ENCODE measurements at regions not wholly inside any gene's neighbourhood (a gene's known extent, or its start where the extent isn't known, plus 50 kb on each side); places are given as distances from the start of the nearest gene placed in this dataset.

- POLR2A ChIA-PET (ENCODE audit: unreplicated experiment) = no interaction called here
- no peak for ATAC-seq (ENCODE audit: low read depth)
Measured at GRCh38 chr2:2795438-2796091, 464.5 kb upstream of the MYT1L start.

More at GRCh38 chr2:2795438-2796091, 464.5 kb upstream of the MYT1L start:
- 77% methylated on average over 8 of the region's 29 CpGs; no CpG with 5 or more reads in 1 of the 2 experiments for WGBS, 2 experiments (ENCODE audit: extremely low coverage in 2 of 2, insufficient read length in 1 of 2)
- DNase-seq = no peak
- CTCF ChIA-PET = no interaction called here
- Histone ChIP-seq H3K27me3 (ENCODE audit: control insufficient read depth, insufficient read depth, low read length) (no peaks in the 10 kb centered on the region), H2AK5ac (ENCODE audit: low read depth, low read length) (no peak overlapping the region), H4K5ac (ENCODE audit: low read depth, low read length) (no peak overlapping the region), H2BK5ac (ENCODE audit: low read depth, low read length, poor library complexity, severe bottlenecking) (no peak overlapping the region), H2BK120ac (ENCODE audit: low read depth, low read length) (no peak overlapping the region), H3K9me1 (ENCODE audit: insufficient read depth, low read length) (no peaks in the 10 kb centered on the region), H3K18ac (ENCODE audit: low read depth, low read length) (no peak overlapping the region), H2BK20ac (ENCODE audit: low read depth, low read length) (no peak overlapping the region), H3K9me3 (ENCODE audit: control insufficient read depth, insufficient read depth, low read length) (peaks cover 46% of the 10 kb centered on the region), H4K8ac (ENCODE audit: low read depth in 2 of 2, low read length in 2 of 2) (no peak overlapping the region), H3K14ac (replicated peaks; ENCODE audit: low read depth, low read length) (no peak overlapping the region), H3K9ac (ENCODE audit: low read depth, low read length) (no peak overlapping the region), H3K27ac (ENCODE audit: insufficient read depth, low read length) (no peak overlapping the region), H3K4me3 (ENCODE audit: insufficient read depth, low read depth, low read length) (no peak overlapping the region), H3K4ac (ENCODE audit: low read depth, low read length) (no peak overlapping the region), H2BK15ac (ENCODE audit: low read depth, low read length) (no peak overlapping the region), H2AK9ac (replicated peaks; ENCODE audit: low read depth, low read length, poor library complexity) (no peak overlapping the region), H4K20me1 (ENCODE audit: insufficient read depth, low read length) (no peaks in the 10 kb centered on the region), H3K79me1 (ENCODE audit: low read depth in 1 of 2, low read length in 2 of 2) (no peaks in the 10 kb centered on the region), H3K56ac (ENCODE audit: extremely low read depth, insufficient read depth, low read length) (no peak overlapping the region), H3K23ac (ENCODE audit: low read depth, low read length) (no peak overlapping the region), H3K36me3 (ENCODE audit: control insufficient read depth, insufficient read depth, low read length) (no peaks in the 10 kb centered on the region), H3K4me2 (ENCODE audit: low read depth, low read length) (no peak overlapping the region), H4K91ac (ENCODE audit: insufficient read depth, low read depth, low read length) (no peak overlapping the region), H3K4me1 (ENCODE audit: control insufficient read depth, insufficient read depth, low read length) (no peaks in the 10 kb centered on the region), H2AFZ (replicated peaks; ENCODE audit: low read length, poor library complexity) (no peak overlapping the region)
- in situ Hi-C loops (cut with MboI; ENCODE audit: low sequenced_read_pairs) = no loop called here
- dilution Hi-C loops (cut with HindIII; ENCODE audit: low sequenced_read_pairs, unreplicated experiment) = no loop called here
- intact Hi-C loops (cut with micrococcal nuclease) = no loop called here
- no peak for TF ChIP-seq POLR2A (IDR thresholded peaks at IDR 0.05; ENCODE audit: low read depth, low read length)
- TF ChIP-seq CTCF (conservative IDR thresholded peaks at IDR 0.05; ENCODE audit: low read depth, low read length) = no peak
- no peak for TF ChIP-seq RCOR1 (IDR thresholded peaks at IDR 0.05; ENCODE audit: insufficient replicate concordance, low read length)
- no TSS peak for BruUV-seq (replicated peaks)
